GM18868 (cell line): ENCODE measurements at regions not wholly inside any gene's neighbourhood (a gene's known extent, or its start where the extent isn't known, plus 50 kb on each side); places are given as distances from the start of the nearest gene placed in this dataset.
"Not testable (repeated sequence)": the region's sequence is repeated elsewhere in the genome, so short reads cannot be mapped to it uniquely, and the experiment has no call there.

ENCODE experiments used
- ATAC-seq: cut with Tn5 transposase; IDR thresholded peaks from one replicate; pipeline ENCODE4 v1.9.1; 2021; ENCODE audit warnings: mild to moderate bottlenecking, moderate library complexity; ENCODE audit not compliant: unreplicated experiment

DNA sequence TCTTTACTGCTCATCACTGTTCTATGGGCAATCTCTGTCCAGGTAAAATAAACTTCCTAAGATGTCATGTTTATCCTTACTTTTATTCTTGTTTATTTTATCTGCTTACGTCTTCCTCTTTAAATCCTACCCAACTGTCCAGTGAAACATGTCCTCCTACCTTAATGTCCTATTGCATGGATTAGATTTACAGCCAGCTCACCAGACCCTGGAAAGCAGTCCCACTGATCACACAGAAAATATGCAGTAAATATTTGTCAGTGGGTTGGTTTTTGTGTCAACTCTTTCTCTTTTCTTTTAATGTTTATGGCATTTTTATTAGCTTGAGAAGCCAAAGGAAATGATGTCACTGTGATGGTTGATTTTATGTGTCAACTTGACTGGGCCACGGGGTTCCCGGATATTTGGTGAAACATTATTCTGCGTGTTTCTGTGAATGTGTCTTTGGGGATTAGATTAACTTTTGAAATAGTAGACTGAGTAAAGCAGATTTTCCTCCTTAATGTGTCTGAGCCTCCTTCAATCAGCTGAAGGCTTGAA, 258.3 kb downstream of the SRGAP2C start:
- no peak for ATAC-seq

DNA sequence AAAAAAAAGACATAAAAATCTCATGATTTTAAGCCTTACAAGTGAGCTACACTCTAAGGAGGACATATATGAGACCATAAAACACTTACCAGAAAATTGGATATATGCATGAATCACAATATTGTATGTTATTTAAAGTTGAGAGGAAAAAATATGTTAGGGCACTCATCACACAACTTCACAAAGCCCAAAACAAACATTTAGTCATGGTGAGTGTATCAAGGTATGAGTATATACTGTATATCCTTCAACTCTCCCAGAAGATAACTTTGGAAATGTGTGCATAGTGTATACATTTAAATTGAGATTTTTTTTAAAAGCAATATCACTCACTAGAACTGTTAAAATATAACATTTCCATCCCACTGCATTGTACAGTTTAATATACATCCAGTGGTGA, 259.3 kb downstream of the SRGAP2C start:
- ATAC-seq, result no peak

DNA sequence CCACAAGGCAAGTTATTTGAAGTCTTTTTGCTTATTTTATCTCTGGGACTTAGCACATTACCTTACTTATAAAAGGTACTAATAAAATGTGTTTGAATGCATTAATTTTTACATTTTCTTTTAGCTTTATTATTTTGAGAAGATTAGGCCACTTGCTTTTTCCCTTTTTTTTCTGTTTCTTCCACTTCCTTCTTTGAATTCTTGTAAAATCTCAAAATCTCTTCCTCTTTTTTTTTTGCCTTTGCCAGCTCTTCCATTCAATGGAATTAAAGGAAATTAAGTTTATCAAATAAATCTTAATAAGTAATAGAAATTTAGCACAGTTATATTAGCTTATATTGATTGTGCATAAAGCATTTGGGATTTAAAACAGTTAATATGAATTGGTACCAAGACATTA, 260.9 kb downstream of the SRGAP2C start:
- no peak for ATAC-seq

DNA sequence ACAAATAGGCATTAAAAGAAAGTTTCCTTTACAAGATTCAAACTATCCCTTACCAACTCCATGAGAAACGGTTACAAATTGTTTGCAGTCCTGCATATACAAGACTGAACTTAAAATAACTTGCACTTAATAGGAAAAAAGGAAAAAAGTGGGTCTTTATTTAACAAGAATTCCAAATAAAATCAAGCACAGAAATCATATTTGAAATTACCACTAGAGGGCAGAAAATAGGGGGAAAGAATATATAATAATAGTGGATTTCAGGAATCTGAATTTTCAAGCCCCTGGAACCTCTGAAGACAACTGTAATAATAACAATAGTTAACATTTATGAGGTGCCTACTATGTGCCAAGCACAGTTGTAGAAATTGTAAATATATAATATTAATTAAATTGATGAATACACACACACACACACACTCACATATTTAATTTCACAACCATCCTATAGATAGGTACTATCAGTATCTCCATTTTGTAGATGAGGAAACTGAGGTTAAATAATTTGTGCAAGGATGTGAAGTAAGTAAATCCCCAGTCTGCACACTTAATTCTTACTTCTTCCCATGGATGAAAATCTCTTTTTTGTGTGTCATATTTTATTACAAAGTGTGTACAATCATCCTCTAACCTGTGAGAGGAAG, 262.6 kb downstream of the SRGAP2C start:
- not testable (repeated sequence) for ATAC-seq

DNA sequence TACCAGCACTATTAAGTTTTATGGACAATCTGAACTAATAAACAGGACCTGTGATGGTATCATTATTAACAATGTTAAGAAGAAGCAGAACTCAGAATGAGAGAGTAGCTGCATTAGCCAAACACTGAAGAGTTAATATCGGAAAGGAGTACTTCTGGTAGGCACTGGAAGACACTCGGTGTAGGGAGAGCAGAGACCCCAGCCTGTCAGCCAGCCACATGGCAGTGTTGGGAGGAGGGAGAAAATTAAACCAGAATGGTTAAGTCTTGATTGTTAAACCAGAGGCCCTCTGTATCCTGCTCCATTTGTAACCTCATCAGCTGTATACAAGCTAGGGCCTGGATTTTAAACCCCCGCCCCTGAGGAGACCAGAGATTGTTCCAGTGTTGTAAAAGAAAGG, 263.3 kb downstream of the SRGAP2C start:
- not testable (repeated sequence) for ATAC-seq

DNA sequence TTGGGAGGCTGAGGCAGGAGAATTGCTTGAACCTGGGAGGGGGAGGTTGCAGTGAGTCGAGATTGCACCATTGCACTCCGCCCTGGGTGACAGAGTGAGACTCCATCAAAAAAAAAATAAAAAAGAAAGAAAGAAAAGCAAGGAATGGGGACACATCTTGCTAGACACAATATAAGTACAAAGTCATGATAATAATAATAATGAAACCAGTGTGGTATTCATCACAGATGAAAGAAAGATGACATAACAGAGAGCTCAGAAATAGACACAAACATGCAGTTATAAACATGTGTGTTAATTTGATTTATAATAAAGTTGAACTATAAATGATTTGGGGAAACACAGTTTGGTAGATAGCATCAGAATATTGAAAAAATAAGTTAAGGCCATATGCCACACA, 264.1 kb downstream of the SRGAP2C start:
- no peak for ATAC-seq

DNA sequence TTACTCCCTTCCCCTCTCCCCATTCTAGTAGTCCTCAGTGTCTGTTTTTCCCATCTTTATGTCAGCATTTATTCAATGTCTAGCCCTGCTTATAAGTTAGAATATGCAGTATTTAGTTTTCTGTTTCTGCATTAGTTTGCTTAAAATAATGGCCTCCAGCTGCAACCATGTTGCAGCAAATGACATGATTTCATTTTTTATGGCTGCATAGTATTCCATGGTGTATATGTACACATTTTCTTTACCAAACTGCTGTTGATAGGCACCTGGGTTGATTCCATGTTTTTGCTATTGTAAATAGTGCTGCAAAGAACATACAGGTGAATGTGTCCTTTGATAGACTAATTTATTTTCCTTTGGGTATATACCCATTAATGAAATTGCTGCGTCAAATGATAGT, 267.7 kb downstream of the SRGAP2C start:
- ATAC-seq, result no peak

DNA sequence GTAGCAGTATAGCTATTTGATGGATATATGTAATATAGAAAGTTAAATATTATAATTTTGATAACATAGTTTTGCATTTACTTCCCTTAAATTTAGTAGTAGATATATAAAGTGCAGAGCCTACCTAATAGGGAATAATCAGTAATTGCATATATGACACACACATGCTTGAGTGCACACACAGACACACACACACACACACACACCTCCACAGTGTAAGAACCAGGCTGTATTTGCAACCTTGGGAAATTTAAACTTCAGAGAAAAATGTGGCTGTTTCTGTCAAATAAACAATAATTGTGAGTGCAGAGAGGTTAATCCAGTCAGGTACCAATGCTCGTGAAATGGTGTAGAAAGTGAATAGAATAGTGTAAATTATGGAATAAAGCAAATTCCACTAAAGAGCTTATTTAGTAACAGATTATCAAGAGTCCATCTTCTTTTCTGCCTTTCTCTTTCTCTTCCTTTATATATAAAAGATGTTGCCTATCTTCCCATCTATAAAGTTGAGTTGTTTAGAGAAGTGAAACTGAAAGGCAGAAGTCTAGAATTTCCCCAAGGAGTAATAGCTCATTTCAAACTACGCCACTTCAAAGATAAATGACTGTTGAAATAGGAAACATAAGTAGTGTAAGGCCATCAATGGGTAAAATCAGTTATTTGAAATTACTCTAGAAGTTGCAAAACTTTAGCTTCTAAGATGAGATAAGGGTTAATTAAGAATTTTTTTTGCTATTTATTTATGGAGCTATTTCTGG, 273.7 kb downstream of the SRGAP2C start:
- ATAC-seq, result peak; percentile 100

DNA sequence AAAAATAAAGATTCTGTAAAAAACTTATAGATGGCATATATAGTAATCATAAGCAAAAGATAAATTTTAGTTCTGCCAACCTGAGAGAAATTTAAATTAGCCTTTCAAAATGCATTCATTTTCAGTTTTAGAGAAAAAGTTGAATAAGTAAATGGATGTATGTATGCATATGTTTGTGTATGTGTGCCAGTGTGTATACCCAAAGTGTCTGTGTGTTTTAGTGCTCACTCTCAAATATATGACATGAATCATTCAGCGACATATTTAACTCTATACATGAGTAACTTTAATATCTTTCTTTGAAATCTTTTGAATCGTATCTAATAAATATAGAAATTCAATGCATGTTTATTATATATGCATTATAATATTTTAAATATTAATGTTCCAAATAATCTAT, 274.5 kb downstream of the SRGAP2C start:
- ATAC-seq, result no peak

DNA sequence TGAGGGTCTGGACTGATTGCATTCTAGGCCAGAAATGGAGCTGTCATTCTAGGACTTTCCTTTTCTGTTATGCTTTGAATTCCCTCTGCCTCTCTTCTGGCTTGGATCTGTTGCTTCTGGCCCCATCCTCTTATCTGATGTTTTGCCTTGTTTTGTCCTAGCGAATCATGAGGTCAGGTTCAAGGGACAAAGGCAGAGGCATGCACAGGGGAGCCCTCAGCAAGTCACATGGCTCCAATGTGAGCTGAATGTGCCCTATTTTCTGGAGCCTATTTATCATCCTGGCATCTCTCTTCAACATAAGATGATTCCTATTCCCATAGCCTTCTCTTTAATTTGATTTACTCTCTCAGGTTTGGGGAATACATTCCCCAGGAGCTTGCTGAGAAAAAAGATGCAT, 284.6 kb downstream of the SRGAP2C start:
- ATAC-seq, result not testable (repeated sequence)

DNA sequence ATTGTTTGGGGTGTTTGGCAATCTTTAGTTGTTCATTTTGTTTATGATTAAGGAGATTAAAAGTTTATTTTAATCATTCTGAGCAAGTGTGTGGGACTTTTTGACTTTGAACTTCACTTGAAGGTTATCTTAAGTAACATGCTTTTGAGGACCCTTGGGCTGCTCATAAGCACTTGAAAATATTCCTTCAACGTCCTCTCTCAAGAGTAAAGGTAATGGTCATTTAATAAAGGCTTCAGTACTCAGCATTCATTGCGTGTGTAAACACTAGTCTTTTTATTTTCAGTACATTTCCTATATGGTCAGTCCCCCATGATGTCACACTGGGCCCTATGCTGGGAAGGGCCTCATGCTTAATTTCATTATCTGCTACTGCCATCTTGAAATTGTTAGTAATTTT, 285.6 kb downstream of the SRGAP2C start:
- not testable (repeated sequence) for ATAC-seq

DNA sequence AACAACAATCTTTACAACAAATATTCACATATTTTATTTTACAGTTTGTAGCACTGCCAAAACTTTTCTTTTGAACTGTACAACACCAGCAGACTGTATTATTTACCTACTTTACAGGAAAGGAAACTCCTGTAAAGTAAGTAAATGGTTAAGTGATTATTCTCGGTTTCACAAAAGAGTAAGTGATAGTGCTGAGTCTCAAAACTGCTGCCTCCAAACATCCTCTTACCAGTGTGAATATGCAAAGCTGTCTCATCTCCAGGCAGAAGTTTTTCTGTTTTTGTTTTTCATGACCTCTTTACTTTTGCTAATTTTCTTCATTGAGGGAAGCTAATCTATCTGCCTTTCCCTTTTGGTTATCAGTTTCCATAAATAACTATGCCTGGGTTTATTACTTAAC, 286.7 kb downstream of the SRGAP2C start:
- ATAC-seq, result peak; percentile 63

DNA sequence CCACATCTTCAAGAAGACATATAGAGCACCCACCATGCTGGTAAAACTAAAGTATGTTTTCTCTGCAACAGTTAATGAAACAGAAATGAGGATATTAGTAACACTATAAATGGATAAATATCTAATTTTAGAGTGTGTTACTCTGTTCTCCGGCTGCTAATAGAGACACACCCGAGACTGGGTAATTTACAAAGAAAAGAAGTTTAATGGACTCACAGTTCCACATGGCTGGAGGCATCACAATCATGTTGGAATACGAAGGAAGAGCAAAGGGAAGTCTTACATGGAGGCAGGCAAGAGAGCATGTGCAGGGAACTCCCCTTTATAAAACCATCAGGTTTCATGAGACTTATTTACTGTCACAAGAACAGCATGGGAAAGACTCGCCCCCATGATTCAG, 287.2 kb downstream of the SRGAP2C start:
- no peak for ATAC-seq

DNA sequence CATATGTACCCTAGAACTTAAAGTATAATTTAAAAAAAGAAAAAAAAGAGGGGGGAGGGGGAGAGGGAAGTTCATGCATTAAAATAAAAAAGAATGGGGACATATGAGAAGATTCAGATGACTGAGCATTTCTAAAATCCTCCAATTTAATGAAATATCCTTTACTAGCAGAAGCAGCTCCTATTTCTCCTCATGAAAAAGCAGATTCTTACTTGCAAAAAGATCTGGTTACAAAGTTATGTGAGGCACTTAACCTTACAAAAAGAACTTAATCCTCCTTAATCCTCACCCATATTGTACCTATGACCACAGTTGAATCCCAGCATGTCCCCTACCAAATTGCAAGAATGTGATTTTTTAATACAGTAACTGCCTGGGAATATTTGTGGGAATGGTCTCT, 298.5 kb downstream of the SRGAP2C start:
- no peak for ATAC-seq

DNA sequence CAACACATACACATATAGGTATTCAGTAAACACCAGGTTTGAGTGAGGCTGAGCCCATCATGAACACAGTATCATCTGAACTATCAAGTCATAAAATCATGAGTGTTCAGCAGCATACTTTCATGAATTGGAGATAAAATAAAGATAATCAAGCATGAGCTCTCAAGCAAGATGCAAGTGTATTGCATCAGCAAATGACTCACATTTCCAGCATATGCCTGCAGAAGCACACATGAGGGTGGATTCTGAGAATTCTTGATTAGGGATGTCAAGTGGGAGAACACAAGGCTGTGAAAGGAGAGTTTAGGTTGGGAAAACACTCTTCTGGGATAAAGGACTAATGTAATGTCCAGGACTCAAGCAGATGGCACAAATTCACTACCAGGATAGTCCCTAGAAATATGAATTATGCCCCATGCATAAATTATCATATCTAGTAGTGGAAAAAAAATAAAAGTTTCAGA, 299.2 kb downstream of the SRGAP2C start:
- ATAC-seq, result no peak

DNA sequence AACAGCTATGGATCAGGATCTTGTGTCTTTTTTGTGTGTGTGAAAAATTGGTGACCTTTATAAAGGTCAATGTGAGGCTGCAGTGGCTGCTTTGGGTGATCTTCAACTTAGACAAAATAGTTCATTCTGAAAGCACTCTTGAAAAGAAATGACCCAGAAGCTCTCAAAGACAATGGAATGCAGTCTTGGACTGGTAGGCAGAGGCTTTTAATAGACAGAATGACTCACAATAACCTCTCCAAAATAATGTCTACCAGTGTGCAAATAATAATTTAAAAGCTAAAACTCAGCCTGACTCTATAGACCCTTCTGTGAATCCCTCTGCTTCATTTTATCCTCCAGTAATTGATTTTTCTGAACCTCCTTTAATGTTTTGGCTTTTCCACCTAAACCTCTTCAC, 310.0 kb downstream of the SRGAP2C start:
- not testable (repeated sequence) for ATAC-seq

DNA sequence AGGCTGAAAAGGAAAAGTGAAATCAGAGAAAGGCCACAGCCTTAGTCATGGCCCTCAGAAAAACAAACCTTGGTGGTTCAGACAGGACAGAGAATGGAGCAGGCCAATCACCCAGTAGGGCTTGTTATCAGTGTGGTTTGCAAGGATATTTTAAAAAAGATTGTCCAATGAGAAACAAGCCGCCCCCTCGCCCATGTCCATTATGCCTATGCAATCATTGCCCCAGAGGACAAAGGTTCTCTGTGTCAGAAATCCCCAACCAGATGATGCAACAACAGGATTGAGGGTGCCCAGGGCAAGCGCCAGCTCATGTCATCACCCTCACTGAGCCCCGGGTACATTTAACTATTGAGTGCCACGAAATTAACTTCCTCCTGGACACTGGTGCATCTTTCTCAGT, 326.7 kb downstream of the SRGAP2C start:
- ATAC-seq, result not testable (repeated sequence)

DNA sequence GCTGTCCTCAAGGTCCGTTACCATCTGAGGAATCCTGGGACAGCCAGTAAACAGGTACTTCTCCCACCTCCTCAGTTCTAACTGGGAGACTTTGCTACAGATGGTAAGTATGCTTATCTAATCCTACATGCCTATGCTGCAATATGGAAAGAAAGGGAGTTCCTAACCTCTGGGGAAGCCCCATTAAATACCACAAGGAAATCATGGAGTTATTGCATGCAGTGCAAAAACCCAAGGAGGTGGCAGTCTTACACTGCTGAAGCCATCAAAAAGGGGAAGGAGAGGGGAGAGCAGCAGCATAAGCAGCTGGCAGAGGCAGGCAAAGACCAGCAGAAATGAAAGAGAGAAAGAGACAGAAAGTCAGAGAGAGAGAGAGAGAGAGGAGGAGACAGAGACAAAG, 327.1 kb downstream of the SRGAP2C start:
- not testable (repeated sequence) for ATAC-seq

DNA sequence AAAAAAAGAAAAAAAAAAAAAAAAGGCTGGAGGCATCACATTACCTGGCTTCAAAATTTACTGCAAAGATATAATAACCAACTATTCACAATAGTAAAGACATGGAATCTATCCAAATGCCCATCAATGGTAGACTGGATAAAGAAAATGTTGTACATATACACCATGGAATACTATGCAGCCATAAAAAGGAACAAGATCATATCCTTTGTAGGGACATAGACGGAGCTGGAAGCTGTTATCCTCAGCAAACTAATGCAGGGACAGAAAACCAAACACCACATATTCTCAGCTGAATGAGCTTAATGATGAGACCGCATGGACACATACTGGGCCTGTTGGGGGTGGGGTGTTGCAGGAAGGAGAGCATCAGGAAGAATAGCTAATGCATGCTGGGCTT, 330.5 kb downstream of the SRGAP2C start:
- no peak for ATAC-seq

DNA sequence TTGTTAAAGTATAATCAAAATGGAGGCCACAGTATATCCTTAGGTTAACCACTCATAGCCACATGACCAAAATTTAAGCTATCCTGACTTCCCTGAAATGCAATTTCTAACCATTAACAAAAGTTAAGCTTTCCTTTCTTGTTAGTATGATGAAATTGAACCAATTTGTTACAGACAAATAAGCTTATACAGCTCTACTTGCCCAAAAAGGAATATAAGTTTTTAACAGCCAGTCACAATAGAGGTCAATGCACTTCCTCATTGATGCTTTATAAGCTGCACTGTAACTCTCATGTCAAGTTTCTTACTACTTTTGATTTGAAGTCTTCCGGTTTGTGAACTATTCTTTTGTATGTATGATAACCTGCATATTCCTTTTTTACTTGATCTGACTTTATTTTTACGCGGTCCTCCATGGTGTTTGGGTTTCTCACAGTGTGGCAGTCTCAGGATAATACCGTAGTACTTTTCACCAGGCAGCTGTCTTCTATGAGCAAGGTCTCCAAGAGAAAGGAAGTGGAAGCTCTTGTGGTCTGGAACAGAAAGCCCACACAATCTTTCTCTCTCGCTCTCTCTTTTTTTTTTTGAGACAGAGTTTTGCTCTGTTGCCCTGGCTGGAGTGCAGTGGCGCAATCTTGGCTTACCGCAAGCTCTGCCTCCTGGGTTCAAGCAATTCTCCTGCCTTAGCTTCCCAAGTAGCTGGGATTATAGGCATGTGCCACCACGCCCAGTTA, 331.6 kb downstream of the SRGAP2C start:
- peak; percentile 91 for ATAC-seq

DNA sequence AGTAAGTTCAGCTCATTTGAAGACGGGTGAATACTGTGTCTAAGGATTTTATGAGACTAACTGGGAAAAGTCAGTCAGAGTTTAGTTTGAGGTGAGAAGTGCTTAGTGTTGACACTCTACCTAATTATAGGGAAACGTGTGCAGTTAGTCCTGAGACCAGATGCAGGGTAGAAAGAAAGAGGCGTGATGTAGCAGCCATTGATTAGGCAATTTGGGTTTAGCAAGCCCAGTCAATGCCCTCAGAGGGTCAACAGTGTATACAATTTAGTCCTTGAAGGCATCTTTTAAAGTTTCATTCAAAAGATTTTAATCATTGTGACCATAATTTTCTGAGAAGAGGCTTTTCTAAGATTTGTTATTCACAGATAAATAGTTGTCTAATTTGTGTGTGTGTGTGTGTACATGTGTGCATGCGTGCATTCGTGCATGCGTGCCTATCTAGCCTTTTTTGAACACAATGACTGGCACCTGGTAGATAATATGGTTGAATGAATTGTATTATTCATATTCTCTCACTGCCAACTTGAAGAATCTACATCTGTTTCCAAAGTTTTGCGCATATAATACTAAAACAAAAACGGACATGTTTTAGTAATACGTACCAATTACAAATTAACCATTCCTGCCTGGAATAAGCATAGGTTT, 332.9 kb downstream of the SRGAP2C start:
- ATAC-seq, result no peak
